Right atrium auricular region (tissue), 2 donors: ENCODE measurements at regions not wholly inside any gene's neighbourhood (a gene's known extent, or its start where the extent isn't known, plus 50 kb on each side); places are given as distances from the start of the nearest gene placed in this dataset.
"Not testable (repeated sequence)": the region's sequence is repeated elsewhere in the genome, so short reads cannot be mapped to it uniquely, and the experiment has no call there.

Experiments
- DNase-seq: peaks from one replicate; pipeline ENCODE4 v3.0.0-alpha.2; 2019; ENCODE audit warnings: low spot score
- H3K27ac ChIP-seq, 2 donors: fragments of 200-600 bp; sonication (generic); 1 replicate in 1 of 2; 2 replicates in 1 of 2; pipeline ENCODE4 v1.5.1; 2016 to 2019
- H3K27me3 ChIP-seq, 2 donors: fragments of 200-600 bp; sonication (generic); one replicate each; pipeline versions ENCODE4 v1.5.1 to v1.6.0; 2017 to 2019
- H3K36me3 ChIP-seq: fragments of 200-600 bp; sonication (generic); one replicate; pipeline ENCODE4 v1.5.1; 2016
- H3K4me1 ChIP-seq, 2 donors: fragments of 200-600 bp; sonication (generic); one replicate each; pipeline versions ENCODE4 v1.5.1 to v1.6.0; 2017 to 2019
- H3K4me3 ChIP-seq, 2 donors: fragments of 200-600 bp; sonication (generic); 1 replicate in 1 of 2; 2 replicates in 1 of 2; pipeline ENCODE4 v1.5.1; 2017 to 2019; ENCODE audit warnings: mild to moderate bottlenecking in 1 of 2, moderate library complexity in 1 of 2
- H3K9me3 ChIP-seq, 2 donors: fragments of 200-600 bp; sonication (generic); one replicate each; pipeline ENCODE4 v1.5.1; 2019
- TF ChIP-seq, protein P1 (sequence below), 2 donors: fragments of 200-600 bp; sonication (generic); IDR thresholded peaks; one replicate each; pipeline ENCODE4 v1.5.1; 2019; ENCODE audit warnings: antibody characterized with exemption in 2 of 2

DNA sequence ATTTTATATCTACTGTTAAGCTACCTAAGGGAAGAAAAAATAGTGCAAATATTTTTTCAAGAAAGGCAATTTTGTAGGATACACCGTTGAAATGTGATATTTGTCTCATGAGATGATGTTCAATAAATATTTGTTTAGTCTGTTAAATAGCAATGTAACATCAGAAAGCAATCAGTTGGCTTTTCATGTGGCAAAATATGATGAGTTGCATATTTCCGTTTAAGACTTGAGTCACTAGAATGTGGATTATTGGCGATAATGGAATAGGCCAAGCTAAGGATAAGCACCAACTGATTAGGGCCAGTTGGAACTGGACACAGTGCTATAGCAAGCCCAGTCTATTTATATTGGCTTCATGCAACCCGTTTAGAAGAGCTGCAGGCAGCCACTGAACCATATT is 250.4 kb upstream of the SLC16A7 start:
- no peak overlapping the region for H3K4me3 ChIP-seq
- TF ChIP-seq, protein P1, sequence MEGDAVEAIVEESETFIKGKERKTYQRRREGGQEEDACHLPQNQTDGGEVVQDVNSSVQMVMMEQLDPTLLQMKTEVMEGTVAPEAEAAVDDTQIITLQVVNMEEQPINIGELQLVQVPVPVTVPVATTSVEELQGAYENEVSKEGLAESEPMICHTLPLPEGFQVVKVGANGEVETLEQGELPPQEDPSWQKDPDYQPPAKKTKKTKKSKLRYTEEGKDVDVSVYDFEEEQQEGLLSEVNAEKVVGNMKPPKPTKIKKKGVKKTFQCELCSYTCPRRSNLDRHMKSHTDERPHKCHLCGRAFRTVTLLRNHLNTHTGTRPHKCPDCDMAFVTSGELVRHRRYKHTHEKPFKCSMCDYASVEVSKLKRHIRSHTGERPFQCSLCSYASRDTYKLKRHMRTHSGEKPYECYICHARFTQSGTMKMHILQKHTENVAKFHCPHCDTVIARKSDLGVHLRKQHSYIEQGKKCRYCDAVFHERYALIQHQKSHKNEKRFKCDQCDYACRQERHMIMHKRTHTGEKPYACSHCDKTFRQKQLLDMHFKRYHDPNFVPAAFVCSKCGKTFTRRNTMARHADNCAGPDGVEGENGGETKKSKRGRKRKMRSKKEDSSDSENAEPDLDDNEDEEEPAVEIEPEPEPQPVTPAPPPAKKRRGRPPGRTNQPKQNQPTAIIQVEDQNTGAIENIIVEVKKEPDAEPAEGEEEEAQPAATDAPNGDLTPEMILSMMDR (IDR thresholded peaks at IDR 0.05): no peak
- H3K27ac ChIP-seq: no peak overlapping the region
- no peak for DNase-seq
- no peaks in the 10 kb centered on the region for H3K27me3 ChIP-seq
- no peaks in the 10 kb centered on the region for H3K36me3 ChIP-seq
- H3K4me1 ChIP-seq: no peaks in the 10 kb centered on the region
- peaks cover 0 to 13% of the 10 kb centered on the region in 2 donors for H3K9me3 ChIP-seq

DNA sequence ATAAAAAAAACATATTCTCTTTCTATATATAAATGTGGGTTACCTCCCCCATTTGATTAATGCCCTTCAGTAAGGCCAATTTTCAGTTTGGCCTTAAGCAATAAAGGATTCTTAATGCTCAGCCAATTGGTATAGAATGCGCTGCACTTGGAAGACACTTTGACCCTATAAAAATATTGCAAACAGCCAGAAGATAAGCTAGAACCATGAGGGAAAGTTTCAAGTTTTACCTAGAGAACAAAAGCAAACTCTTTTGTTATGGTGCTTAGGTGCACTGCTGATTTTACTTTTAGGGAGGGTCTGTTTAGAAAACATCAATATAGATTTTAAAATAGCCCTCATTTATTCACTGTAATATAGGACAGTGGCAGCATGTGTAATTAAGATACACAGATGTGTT is 251.6 kb upstream of the SLC16A7 start:
- Histone ChIP-seq H3K4me1 (no peaks in the 10 kb centered on the region), H3K9me3 (peaks cover 0 to 13% of the 10 kb centered on the region in 2 donors), H3K27ac (no peak overlapping the region), H3K27me3 (no peaks in the 10 kb centered on the region), H3K36me3 (no peaks in the 10 kb centered on the region), H3K4me3 (no peak overlapping the region)
- DNase-seq: no peak
- TF ChIP-seq, protein P1 (IDR thresholded peaks at IDR 0.05): no peak

DNA sequence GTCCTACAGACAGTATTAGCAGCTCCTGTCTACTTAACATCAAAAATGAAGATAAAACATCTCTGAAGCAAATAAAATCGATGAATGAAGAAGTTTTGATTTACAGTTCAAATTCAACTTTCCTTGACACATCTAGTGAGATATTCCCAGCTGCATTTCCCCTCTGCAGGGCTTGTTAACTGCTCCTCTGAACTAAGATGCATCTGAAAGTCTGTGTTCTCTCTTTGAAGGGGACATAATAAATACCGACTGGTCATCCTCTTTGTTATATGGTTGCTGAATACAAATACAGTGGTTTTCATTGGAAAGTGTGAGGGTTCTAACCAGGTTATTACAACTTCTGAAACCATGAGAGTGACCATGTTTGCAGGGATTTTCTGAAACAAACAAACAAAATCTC is 266.4 kb upstream of the SLC16A7 start:
- Histone ChIP-seq H3K36me3 (no peaks in the 10 kb centered on the region), H3K4me3 (no peak overlapping the region)
- TF ChIP-seq, protein P1 (IDR thresholded peaks at IDR 0.05): no peak

DNA sequence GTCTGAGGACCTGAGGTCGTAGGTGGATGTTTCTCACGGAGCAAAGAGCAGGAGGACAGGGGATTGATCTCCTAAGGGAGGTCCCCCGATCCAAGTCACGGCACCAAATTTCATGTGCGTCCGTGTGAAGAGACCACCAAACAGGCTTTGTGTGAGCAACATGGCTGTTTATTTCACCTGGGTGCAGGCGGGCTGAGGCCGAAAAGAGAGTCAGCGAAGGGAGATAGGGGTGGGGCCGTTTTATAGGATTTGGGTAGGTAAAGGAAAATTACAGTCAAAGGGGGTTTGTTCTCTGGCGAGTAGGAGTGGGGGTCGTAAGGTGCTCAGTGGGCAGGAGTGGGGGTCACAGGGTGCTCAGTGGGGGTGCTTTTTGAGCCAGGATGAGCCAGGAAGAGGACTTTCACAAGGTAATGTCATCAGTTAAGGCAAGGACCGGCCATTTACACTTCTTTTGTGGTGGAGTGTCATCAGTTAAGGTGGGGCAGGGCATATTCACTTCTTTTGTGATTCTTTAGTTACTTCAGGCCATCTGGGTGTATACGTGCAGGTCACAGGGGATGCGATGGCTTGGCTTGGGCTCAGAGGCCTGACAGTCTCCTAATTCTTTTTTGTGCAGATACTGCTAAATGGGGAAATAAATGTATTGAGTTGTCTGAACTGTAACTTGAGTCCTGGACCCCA is 267.3 kb upstream of the SLC16A7 start:
- H3K36me3 ChIP-seq, H3K27ac ChIP-seq, H3K4me3 ChIP-seq, H3K9me3 ChIP-seq, DNase-seq, H3K4me1 ChIP-seq, H3K27me3 ChIP-seq: not testable (repeated sequence)

More for the DNA sequence above, 266.4 kb upstream of the SLC16A7 start:
- H3K27ac ChIP-seq: no peak overlapping the region
- H3K4me1 ChIP-seq: no peaks in the 10 kb centered on the region
- no peaks in the 10 kb centered on the region for H3K9me3 ChIP-seq
- H3K27me3 ChIP-seq: no peaks in the 10 kb centered on the region
- no peak for DNase-seq

DNA sequence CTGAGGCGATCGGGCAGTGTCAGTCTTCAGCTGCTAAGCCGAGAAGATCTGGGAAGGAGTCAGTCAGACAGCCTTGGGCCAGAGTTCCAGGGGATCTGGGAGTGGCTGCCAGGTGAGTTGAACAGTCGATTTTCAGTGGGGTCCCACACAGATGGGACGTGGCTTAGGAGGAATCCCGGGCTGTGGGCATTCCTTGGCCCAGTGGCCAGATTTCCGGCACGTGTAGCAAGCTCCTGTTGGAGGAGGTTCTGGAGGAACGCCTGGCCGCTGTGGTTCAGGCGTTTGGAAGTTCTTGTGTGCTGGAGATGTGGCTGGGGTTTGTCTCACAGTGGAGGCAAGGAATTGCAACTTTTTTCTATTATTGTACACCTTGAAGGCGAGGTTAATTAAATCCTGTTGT is 269.4 kb upstream of the SLC16A7 start:
- not testable (repeated sequence) for H3K36me3 ChIP-seq, DNase-seq, H3K9me3 ChIP-seq, H3K4me3 ChIP-seq, H3K4me1 ChIP-seq, H3K27me3 ChIP-seq, H3K27ac ChIP-seq

DNA sequence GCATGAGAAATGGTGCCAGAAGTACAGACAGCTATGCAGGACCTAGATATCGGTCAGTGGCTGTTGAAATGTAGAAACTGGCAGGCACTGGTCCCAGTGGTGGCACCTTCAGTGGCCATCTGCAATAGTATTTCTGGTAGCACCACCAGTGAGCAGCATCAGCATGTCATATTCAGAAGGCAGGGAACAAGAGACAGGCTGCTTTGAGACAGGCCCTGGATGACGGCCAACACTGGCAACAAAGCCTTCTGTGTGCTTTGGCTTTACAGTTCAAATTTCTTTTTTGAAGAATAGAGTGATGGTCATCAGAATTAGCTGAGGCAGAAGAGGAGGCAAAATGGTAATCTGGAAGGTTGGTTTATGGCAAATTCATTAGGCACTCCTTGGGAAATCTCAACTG is 273.4 kb upstream of the SLC16A7 start:
- TF ChIP-seq, protein P1 (IDR thresholded peaks at IDR 0.05): no peak
- no peak for DNase-seq
- H3K36me3 ChIP-seq: no peaks in the 10 kb centered on the region
- no peaks in the 10 kb centered on the region for H3K9me3 ChIP-seq
- no peaks in the 10 kb centered on the region for H3K4me1 ChIP-seq
- H3K4me3 ChIP-seq: no peak overlapping the region
- H3K27ac ChIP-seq: no peak overlapping the region
- no peaks in the 10 kb centered on the region for H3K27me3 ChIP-seq

DNA sequence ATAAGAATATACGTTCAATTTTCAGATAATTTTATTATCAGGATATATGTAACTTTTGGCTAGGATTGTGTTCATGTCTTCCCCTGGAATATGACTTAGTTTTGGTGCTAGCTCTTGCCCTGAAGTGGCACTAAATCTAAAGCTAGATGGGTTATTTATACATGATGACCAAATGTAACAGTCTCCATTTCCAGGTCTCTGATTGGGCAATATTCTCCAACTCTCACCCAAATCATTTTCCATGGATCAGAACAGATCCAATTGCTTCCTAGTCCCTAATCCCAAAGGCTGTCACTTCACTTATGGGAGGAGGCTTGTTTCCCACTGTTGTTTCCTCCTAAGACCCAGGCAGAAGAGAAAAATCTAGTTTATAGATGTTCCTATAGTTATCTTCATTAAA is 274.6 kb upstream of the SLC16A7 start:
- H3K27me3 ChIP-seq: no peaks in the 10 kb centered on the region
- H3K4me1 ChIP-seq: no peaks in the 10 kb centered on the region
- H3K4me3 ChIP-seq: no peak overlapping the region
- TF ChIP-seq, protein P1 (IDR thresholded peaks at IDR 0.05): no peak
- H3K9me3 ChIP-seq: no peaks in the 10 kb centered on the region
- no peak overlapping the region for H3K27ac ChIP-seq
- DNase-seq: no peak
- no peaks in the 10 kb centered on the region for H3K36me3 ChIP-seq
